VCaP (cell line): ENCODE measurements at regions not wholly inside any gene's neighbourhood (a gene's known extent, or its start where the extent isn't known, plus 50 kb on each side); places are given as distances from the start of the nearest gene placed in this dataset.
A peak's percentile ranks its signal among the peaks of the same experiment; 100 is the strongest.
"Not testable (repeated sequence)": the region's sequence is repeated elsewhere in the genome, so short reads cannot be mapped to it uniquely, and the experiment has no call there.

ENCODE experiments used
- H3K27ac ChIP-seq: fragments of 450-650 bp; 2 replicates; pipeline ENCODE4 v1.5.1; 2017
- CTCF ChIP-seq: fragments of 450-650 bp; conservative IDR thresholded peaks from 2 replicates; pipeline ENCODE4 v1.5.1; 2017; ENCODE audit warnings: mild to moderate bottlenecking, moderate library complexity

GRCh38 chr6:137560184-137560563, 66.0 kb upstream of the OLIG3 start:
- TF ChIP-seq CTCF = no peak
- peak overlapping the region; percentile 48; the same call in 1 of the 2 replicates for H3K27ac ChIP-seq

GRCh38 chr6:137568067-137568466, 73.9 kb upstream of the OLIG3 start:
- TF ChIP-seq CTCF = no peak
- no peak overlapping the region for H3K27ac ChIP-seq

- no peak for TF ChIP-seq CTCF
Observed at GRCh38 chr6:137570393-137570792, 76.2 kb upstream of the OLIG3 start.

GRCh38 chr6:137571854-137572253, 77.7 kb upstream of the OLIG3 start:
- peak; percentile 57 for TF ChIP-seq CTCF
- peak overlapping the region; percentile 82 for H3K27ac ChIP-seq

More at GRCh38 chr6:137570393-137570792, 76.2 kb upstream of the OLIG3 start:
- H3K27ac ChIP-seq = peak overlapping the region; percentile 82

- TF ChIP-seq CTCF = no peak
- H3K27ac ChIP-seq = no peak overlapping the region
Observed at GRCh38 chr6:137573739-137574138, 79.5 kb upstream of the OLIG3 start.

GRCh38 chr6:137579612-137580011, 85.4 kb upstream of the OLIG3 start:
- H3K27ac ChIP-seq = no peak overlapping the region
- TF ChIP-seq CTCF = no peak

- TF ChIP-seq CTCF = no peak
- H3K27ac ChIP-seq = no peak overlapping the region
Observed at GRCh38 chr6:137581019-137581707, 87.0 kb upstream of the OLIG3 start.

GRCh38 chr6:137583519-137583918, 89.3 kb upstream of the OLIG3 start:
- H3K27ac ChIP-seq = not testable (repeated sequence)
